Activated CD8-positive, alpha-beta memory T cell treated with anti-CD3 and anti-CD28 coated beads for 48 hours (primary cell): ENCODE measurements at regions not wholly inside any gene's neighbourhood (a gene's known extent, or its start where the extent isn't known, plus 50 kb on each side); places are given as distances from the start of the nearest gene placed in this dataset.
"Not testable (repeated sequence)": the region's sequence is repeated elsewhere in the genome, so short reads cannot be mapped to it uniquely, and the experiment has no call there.

Source experiments
- DNase-seq, 3 experiments: peaks; one replicate each; pipeline ENCODE4 v3.0.0-alpha.2; 2020; ENCODE audit warnings: low read depth in 2 of 3, low spot score in 2 of 3

GRCh38 chr2:16374671-16375070 lies 291.0 kb downstream of the CYRIA start:
- no peak for DNase-seq

GRCh38 chr2:16373341-16373740 lies 292.3 kb downstream of the CYRIA start:
- no peak for DNase-seq

GRCh38 chr2:16371751-16372150 lies 293.9 kb downstream of the CYRIA start:
- no peak for DNase-seq

GRCh38 chr2:16368951-16369350 lies 296.7 kb downstream of the CYRIA start:
- DNase-seq = no peak

GRCh38 chr2:16368328-16368727 lies 297.3 kb downstream of the CYRIA start:
- DNase-seq = no peak

- DNase-seq = no peak
Observed at GRCh38 chr2:16365366-16365765, 300.3 kb downstream of the CYRIA start.

GRCh38 chr2:16363581-16363980 lies 302.1 kb downstream of the CYRIA start:
- DNase-seq = no peak

- no peak for DNase-seq
Observed at GRCh38 chr2:16362611-16363010, 303.0 kb downstream of the CYRIA start.

- no peak for DNase-seq
Observed at GRCh38 chr2:16361261-16361995, 304.2 kb downstream of the CYRIA start.

GRCh38 chr2:16359961-16360360 lies 305.7 kb downstream of the CYRIA start:
- no peak for DNase-seq

- no peak for DNase-seq
Observed at GRCh38 chr2:16357188-16357587, 308.4 kb downstream of the CYRIA start.

- DNase-seq = no peak
Observed at GRCh38 chr2:16351541-16351940, 314.1 kb downstream of the CYRIA start.

- DNase-seq = no peak
Observed at GRCh38 chr2:16351137-16351536, 314.5 kb downstream of the CYRIA start.

- DNase-seq = no peak
Observed at GRCh38 chr2:16350211-16350610, 315.4 kb downstream of the CYRIA start.

- DNase-seq = no peak
Observed at GRCh38 chr2:16349811-16350210, 315.8 kb downstream of the CYRIA start.

GRCh38 chr2:16348821-16349515 lies 316.7 kb downstream of the CYRIA start:
- DNase-seq = no peak

GRCh38 chr2:16346671-16347070 lies 319.0 kb downstream of the CYRIA start:
- no peak for DNase-seq

GRCh38 chr2:16345231-16345630 lies 320.4 kb downstream of the CYRIA start:
- DNase-seq = not testable (repeated sequence)

- DNase-seq = no peak
Observed at GRCh38 chr2:16339206-16339605, 326.4 kb downstream of the CYRIA start.

- DNase-seq = no peak
Observed at GRCh38 chr2:16338026-16338425, 327.6 kb downstream of the CYRIA start.

- DNase-seq = no peak
Observed at GRCh38 chr2:16336916-16337315, 328.7 kb downstream of the CYRIA start.

- DNase-seq = no peak
Observed at GRCh38 chr2:16336491-16336890, 329.1 kb downstream of the CYRIA start.

- DNase-seq = no peak
Observed at GRCh38 chr2:16335947-16336346, 329.7 kb downstream of the CYRIA start.
